GM18511 (cell line): ENCODE measurements at regions not wholly inside any gene's neighbourhood (a gene's known extent, or its start where the extent isn't known, plus 50 kb on each side); places are given as distances from the start of the nearest gene placed in this dataset.

Experiments
- ATAC-seq: cut with Tn5 transposase; IDR thresholded peaks from one replicate; pipeline ENCODE4 v1.9.1; 2021; ENCODE audit warnings: mild to moderate bottlenecking, moderate library complexity; ENCODE audit not compliant: unreplicated experiment

DNA sequence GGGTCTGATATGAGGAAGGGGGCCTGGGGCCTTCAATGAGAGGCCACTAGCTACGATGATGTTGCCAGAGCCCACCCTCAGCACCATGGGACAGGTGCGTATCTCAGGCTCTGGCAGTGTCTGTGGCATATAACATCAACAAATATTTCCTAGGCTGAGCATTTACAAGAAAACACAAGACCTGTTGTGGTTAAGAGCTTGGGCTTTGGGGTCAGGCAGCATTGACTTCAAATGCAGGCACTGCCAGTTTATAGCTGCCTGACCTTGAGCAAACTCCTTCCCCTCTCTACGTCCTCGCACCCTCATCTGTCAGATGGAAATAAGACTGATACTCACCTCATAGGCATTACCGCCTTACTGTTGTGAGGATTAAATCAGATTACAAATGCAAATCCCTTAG is 156.0 kb downstream of the KATNAL1 start:
- ATAC-seq, result no peak

DNA sequence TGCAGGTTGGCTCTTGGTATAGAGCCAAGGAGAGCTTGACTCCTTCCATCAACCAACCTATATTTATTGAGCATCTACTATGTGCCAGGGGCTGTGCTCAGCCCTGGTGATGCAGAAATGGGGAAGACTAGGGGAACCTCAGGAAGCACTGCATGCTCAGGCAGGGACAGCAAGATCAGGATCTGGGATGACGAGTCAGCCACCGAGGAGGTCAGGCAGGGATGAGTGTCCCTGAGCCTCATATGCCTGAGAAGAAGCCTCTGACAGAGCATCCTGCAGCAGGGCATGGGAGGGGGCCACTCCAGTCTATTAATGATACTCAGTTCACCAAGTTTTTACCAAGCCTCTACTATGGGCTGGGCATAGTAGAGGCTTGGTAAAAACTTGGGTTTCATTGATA is 158.1 kb downstream of the KATNAL1 start:
- no peak for ATAC-seq

DNA sequence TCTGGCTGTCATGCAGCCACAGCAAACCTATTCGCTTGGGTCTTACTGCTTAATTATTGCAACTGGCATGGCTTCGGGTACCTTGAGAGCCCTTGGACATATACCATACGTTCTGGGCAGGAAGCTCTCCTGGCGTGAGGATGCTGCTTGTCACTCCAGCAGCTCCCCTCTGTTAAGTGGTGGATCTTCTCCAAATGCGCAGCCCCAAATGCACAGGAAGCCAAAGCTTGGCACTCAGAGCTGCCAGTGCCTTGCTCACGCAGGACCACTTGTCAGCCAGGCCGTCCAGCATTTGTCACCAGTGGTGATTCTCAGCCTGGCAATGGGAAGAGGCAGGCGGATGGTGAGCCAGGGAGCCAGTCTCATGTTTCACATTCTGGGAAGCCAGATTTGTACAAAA is 158.6 kb downstream of the KATNAL1 start:
- no peak for ATAC-seq

DNA sequence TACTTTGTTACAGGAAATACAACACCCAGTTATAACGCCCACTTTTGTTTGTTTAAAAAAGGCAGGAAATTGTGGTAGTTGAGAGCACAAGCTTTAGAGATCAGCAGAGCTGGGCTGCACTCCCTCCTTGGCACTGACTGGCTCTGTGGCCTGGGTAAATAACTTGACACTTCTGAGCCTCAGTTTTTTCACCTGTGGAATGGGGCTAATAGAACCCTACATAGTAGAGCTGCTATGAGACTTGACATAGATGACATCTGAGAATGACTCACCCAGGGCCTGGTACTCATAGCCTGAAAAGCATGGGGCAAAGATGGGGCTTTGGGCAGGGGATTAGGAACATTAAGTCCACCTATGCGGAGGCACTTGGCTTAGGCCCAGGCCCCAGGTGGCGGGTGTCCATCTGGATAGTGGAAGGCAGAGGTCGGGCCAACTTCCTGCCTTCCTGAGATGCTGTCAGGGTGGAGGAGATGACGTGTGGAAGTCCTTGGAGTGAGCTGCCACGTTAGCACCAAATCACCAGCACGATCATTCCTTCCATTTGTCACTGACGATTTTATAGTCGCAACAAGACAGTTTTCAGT is 159.1 kb downstream of the KATNAL1 start:
- no peak for ATAC-seq

DNA sequence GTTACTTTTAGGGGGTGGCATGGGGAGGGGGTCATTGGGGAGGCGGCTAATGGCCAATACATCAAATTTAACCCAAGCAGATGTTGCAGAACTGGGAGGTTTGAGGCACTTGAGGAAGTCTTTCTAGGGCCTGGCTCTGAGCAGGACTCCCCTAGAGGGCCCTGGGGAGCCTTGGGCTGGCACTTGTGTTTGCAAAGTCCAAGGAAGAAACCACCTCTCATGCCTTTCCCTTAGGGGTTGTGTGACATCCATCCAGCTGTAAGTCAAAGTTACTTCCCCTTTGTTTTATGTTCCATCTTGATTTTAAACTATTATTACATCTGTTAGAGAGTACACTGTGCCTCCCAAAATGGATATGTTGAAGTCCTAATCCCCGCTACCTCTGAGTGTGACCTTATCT is 159.9 kb downstream of the KATNAL1 start:
- ATAC-seq, result no peak

DNA sequence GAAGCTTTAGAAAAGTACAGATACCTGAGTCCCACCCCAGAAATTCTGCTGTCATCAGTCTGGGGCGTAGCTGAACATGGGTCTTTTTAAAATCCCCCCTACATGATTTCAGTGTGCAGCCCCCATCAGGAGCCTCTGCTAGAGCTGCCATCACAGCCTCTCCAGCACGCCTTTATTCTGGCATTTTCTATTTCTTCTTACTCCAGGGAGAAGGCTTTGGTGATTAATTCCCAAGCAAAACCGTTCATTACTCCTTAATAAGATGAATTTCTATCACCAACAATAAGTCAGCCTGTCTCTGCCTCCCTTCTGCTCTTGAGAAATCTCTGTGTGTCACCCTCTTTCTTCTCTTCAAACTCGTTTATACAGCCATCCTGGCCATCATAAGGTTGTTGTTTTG is 160.3 kb downstream of the KATNAL1 start:
- ATAC-seq, result no peak

DNA sequence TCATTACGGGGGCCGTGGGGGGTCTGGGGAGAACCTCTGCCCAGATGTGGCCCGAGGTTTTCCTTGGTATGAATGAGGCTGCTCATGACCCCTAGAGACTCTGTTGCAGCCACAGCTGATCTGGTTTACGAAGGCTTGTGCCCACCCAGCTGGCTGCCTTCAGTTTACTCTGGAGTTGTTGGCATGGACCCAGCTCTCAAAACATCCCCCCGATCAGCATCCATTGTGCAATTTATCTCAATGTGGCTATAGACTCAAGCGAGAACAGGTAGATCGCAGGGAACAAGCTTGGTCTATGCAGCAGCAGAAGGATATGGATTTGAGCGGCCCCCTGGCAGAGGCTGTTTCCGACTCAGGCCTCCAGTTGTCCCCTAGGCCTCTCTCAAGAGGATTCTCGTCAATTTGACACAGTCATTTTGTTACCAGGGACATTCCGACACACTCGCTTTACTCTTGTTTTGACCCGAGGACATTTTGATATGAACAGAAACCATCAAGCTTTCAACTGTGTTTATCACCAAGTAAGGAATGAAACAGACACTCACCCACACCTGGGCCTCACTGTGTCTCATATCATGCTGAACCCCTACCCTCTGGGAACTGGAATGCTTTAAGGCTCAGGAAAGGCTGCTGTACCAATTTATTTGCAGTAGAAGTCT is 161.5 kb downstream of the KATNAL1 start:
- peak; percentile 71 for ATAC-seq

DNA sequence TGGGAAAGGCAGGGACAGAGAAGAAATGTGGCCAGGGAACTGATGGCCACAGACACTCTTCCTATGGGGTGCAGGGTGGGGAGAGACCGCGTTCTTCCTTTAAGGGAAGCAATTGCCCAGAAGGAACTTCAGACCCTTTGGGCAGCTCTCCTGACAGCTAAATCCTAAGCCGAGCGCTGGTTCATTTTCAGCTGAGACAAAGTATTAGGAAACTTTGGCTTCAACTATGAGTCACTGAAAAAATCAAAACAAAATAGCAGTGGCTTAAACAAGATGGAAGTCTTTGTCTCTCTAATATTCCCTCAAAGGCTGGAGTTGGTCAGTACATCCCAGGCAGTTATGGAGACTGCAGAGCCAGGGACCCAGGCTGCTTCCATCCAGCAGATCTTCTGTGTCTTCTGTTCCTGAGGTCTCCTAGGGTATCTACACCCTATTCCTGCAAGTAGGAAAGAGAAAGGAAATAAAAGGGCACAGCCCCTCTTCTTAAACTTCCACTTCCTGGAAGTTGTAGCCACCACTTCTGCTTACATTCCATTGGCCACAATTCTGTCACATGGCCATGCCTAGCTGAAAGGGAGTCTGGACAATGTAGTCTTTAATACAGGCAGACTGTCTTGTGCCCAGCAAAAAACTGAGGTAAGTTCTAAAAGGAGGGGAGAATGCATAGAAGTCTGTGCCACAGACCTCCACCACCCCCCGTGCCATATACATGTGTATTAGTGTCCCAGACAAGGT is 163.5 kb downstream of the KATNAL1 start:
- no peak for ATAC-seq

DNA sequence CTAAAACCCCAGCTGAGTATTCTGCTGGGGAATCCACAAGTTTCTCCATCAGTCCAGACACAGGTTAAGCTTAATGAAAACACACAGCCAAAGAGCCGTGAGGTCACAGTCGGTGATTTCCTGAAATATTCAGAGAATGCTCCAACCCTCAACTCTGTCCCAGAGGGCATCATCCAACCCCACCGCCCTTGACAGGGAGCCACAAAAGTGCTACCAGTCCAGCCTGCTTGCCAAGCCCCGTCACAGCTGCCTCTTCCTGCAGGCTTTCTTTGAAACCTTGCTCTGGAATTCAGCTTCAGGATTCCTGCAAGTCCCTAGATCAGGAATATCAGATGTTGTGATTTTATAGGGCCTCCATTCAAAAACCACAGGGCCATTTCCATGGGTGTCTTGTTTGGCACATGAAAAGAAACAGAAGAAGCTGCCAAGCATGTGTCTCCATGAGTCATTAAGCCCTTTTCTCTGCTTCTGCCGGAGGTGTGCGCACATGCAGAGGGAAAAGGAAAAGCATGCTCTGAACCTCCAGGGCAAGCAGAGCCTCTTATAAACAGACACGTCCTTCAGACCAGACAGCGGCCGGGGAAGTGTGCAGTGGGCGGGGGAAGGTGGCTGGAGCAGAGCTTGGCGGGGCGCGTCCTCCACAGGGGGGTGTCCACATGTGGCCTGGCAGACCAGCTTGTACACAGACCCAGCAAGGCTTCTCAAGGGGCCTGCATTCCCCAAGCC is 164.7 kb downstream of the KATNAL1 start:
- no peak for ATAC-seq

DNA sequence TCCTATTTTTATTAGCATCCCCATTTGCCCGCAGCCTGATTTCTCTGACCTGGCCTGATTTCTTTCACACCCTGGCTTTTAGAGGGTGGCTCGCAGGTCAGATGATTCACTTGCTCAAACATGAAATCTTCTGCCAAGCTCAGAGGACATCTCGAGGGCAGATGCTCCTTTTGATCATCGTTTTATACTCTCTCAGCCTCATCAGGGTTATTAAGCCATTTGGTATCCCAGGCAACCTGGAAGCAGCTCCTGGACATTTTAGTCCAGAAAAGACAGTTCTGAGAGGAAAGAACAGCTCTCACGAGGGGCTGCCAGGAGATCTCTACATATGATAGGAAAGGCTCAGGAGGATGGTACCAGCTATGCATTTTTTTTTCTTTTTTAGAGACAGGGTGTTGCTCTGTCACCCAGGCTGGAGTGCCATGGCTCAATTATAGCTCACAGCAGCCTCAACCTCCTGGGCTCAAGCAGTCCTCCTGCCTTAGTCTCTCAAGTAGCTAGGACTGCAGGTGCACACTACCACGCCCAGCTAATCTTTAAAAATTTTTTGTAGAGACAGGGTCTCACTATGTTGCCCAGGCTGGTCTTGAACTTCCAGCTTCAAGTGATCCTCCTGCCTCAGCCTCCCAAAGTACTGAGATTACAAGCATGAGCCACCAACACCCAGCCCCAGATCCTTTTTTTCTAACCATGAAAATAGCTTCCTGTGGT is 165.4 kb downstream of the KATNAL1 start:
- no peak for ATAC-seq

DNA sequence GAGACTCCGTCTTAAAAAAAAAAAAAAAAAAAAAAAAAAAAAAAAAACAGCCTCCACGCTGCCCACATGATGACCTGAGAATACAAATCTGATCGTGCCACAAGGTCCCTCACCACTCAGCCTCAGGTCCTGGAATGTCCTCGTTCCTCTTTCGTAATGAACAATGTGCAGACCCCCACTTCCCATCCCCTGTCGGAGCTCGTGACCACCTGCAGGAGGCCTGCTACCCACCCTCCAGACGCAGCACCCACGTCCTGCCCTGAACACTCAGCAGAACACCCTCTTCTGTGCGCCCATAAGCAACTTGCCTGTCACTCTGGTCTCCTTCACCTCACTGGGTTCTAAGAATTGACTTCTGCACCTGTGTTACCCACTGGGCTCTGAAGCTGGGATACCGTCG is 166.4 kb downstream of the KATNAL1 start:
- ATAC-seq, result no peak

DNA sequence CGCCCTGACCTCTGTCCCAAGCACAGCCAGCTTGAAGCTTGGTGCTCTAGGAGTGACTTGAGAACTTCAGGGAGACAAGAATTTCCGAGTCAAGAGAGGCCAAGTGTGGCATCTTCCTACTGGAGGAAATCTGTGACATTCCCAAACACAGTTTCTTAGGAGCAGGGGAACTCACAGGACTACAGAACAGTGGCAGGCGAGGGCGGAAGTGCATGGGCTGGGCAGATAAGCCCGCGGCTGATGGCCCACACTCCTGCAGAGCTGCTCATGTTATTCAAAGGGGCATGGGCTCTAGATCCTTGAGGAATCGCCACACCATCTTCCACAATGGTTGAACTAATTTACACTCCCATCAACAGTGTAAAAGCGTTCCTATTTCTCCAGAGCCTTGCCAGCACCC is 168.8 kb downstream of the KATNAL1 start:
- no peak for ATAC-seq

DNA sequence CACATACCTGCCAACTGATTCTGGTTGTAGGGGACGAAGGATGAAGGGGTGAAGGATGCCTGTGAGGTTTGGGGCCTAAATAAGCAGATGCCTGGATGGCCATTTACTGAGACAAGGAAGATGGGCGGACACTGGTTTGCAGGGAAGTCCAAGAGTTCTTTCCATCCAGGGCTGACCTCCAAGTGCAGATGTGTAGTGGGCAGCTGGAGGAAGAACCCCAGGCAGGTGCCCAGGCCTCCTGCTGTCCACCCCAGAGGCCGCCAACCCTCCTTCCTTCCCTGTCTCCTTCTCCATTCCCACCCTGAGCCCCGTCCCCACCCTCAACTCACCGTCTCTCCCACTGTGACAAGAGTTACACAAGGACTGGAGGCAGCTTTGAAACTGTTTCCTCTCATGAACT is 171.5 kb downstream of the KATNAL1 start:
- ATAC-seq, result no peak

DNA sequence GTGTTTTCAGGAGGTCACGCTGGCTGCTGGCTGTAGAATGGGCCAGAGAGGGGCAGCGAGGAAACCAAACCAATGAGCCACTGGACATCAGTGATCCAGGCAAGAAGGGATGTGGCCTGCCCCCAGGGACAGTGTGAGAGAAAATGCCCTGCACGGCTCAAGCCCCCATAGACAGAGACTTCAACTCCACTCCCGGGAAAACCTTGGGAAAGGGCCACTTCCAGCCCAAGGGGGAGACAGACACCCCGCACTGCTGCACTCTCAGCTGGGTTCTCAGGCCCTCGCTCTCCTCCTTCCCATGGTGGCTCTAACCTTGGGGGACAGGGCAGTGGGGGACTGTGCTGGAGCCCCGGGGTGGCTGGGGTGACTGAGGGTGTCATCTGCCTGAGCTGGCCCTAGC is 172.0 kb downstream of the KATNAL1 start:
- no peak for ATAC-seq

DNA sequence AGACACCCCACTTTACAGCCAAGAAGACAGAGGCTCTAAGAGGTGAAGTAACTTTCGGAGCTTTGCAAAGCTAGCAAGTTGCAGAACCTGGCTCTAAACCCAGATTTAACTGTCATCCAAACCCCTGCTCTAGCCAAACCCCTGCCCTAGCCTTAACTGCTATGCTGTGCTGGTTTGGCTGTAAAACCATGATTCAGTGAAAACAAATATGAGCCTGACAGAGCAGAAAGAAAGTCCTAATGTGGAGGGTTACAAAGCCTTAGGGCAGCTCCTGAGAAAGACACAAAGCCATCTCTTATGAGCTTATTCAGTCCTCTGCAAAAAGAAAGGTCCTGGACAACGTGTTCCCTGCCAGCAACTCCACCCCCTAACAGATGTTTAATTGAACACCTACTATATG is 172.8 kb downstream of the KATNAL1 start:
- no peak for ATAC-seq

DNA sequence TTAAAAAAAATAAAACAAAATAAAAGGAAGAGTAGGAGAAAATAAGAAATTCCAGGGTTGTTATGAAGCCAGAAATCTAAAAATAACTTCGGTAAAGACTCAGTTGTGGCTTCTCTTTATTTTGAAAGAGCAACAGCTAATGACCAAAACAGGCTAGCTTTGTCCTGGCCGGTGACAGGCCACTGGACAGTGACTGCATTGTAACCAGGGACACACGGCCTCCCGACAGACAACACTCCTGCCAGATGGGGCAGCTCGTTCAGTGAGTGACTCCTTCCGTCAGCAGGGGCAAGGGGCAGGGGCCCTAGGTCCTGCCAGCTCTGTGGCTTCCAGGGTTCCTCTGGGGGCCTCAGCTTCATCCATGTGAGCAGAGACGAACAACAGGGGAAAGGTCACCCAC is 173.4 kb downstream of the KATNAL1 start:
- no peak for ATAC-seq

DNA sequence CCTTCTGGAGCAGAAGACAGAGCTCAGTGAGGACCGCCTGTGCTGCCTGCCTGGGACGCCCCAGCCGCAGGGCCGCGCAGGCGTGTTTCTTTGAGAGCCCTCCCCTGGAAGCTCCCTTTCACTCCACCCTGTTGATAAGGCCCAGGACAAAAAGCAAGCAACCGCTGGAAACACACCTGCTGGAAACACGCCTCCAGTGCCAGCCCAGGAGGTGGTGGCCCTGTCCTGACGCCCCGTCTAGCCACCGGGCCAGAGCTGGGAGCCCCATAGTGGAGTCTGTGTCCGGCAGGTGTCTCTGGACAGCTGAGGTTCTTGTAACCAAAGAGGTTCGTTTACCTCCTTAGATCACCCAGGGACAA is 173.8 kb downstream of the KATNAL1 start:
- no peak for ATAC-seq

DNA sequence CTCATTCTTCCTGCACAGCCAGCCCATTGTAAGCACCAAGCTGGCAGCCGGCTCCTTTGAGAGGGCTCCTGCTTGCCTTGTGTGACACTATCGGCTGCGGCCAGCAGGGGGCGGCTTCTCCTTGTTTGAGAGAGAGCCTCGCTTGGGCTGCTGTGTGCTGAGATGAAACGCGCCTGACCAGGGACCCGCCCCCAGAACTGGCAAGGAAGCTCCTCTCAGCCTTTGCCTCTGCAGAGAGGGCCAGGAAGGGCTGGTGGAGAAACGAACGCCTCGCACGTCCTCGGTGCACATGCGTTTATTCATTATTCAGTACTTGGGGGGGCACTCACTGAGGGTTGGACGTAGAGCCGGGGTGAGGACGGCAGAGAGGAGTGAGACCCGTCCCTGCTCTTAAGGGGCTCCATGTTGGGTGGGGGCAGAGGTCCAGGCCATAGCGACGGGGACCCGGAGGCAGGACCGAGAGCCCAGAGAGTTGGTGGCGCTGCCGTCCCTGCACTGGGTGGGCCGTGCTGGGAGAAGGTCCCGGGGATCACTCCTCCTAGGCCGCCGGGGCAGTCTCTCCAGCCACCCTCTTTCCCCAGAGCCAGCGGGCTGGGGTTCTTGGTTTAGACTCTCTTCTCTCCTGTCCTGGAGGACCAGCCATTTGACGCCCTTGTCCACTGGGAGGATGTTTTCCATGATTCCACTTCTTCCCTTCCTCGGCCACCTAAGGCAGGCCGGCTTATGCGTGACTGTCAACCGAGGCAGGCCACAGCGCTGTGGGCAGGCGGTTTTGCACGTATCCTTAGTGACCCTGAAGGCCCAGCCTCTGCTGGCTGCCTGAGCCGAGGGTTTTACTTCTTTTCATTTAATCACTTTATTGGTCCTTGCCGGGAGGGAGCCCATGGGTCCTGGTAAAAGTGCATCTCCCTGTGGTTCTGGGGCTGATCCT is 174.5 kb downstream of the KATNAL1 start:
- ATAC-seq, result peak; percentile 86

DNA sequence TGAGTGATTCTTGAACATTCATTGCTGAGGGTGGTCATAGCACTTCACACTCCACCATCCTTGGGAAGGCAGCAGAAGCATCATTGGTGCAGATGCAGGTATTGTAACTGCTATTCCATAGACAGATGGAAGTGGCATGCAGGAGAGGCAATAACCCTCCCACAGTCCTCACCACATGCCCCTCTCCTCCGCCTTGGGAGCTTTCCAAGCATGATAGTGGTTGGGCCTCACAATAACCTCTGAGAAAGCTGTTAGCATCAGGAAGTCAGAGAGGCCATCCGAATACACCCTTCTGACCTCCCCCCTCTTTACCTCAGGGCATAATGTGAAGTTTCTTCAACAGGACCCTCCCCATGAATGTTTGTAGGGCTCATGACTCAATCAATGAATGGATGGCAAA is 177.9 kb downstream of the KATNAL1 start:
- ATAC-seq, result no peak

DNA sequence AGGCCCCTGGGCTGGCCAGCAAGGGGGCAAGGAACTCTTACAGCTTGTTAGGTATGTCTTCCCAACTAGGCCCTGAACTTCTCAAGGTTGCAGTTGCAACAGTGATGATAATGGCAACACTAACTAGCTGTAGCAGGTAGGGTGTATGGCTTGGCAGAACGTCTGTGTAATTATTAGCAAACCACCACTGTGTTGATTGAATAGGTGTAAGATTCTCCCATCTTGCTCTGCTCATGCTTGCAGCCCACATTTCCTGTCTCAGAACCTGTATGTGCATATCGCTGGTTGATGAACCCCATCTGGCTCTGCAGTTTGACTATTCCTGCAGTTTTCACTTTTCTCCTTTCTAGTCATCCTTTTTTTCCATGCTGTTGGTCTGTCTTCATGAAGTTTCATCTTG is 178.8 kb downstream of the KATNAL1 start:
- ATAC-seq, result peak; percentile 84
